Stomach (tissue), 8 donors: ENCODE measurements at regions not wholly inside any gene's neighbourhood (a gene's known extent, or its start where the extent isn't known, plus 50 kb on each side); places are given as distances from the start of the nearest gene placed in this dataset.

Source experiments
- DNase-seq, 2 donors: peaks; one replicate each; pipeline versions ENCODE4 v3.0.0 to v3.0.0-alpha.2; 2013 to 2019
- H3K27ac ChIP-seq, 5 donors: fragments of 200-600 bp in 4 of 5; sonication (generic) in 4 of 5; one replicate each; pipeline ENCODE4 v1.5.1; 2013 to 2019; ENCODE audit warnings: mild to moderate bottlenecking in 1 of 5, moderate library complexity in 1 of 5
- H3K27me3 ChIP-seq, 3 donors: fragments of 200-600 bp; sonication (generic); one replicate each; pipeline ENCODE4 v1.5.1; 2017 to 2019; ENCODE audit warnings: mixed run types in 1 of 3
- H3K36me3 ChIP-seq, 4 donors: fragments of 200-600 bp; sonication (generic); 1 replicate in 3 of 4; 2 replicates in 1 of 4; pipeline ENCODE4 v1.5.1; 2016 to 2019
- H3K4me1 ChIP-seq, 4 donors: fragments of 200-600 bp; sonication (generic); one replicate each; pipeline ENCODE4 v1.5.1; 2016 to 2019
- H3K4me3 ChIP-seq, 4 donors: fragments of 200-600 bp; sonication (generic) in 3 of 4; one replicate each; pipeline ENCODE4 v1.5.1; 2016 to 2019; ENCODE audit warnings: mild to moderate bottlenecking in 1 of 4
- H3K9me3 ChIP-seq, 4 donors: fragments of 200-600 bp; sonication (generic); one replicate each; pipeline ENCODE4 v1.5.1; 2016 to 2019
- CTCF ChIP-seq, 7 experiments: fragments of 450-650 bp in 4 of 7; fragments of 200-600 bp in 3 of 7; sonication (generic) in 3 of 7; IDR thresholded peaks; one replicate each; pipeline ENCODE4 v1.5.1; 2016 to 2019; ENCODE audit warnings: antibody characterized with exemption in 7 of 7, control low read depth in 2 of 7, mild to moderate bottlenecking in 1 of 7
- EP300 ChIP-seq: sonication (generic); formaldehyde crosslinking; IDR thresholded peaks from one replicate; pipeline ENCODE4 v1.6.1; 2017; ENCODE audit warnings: antibody characterized with exemption
- POLR2A ChIP-seq, 4 donors: fragments of 450-650 bp; IDR thresholded peaks; one replicate each; pipeline ENCODE4 v1.6.1; 2016; ENCODE audit warnings: antibody characterized with exemption in 4 of 4, control low read depth in 2 of 4, mild to moderate bottlenecking in 1 of 4, moderate library complexity in 1 of 4
- POLR2AphosphoS5 ChIP-seq, 3 donors: sonication (generic); formaldehyde crosslinking; IDR thresholded peaks; one replicate each; pipeline ENCODE4 v1.6.1; 2016; ENCODE audit warnings: antibody characterized with exemption in 3 of 3
- WGBS, 5 donors: extraction: QIAGEN DNeasy Blood & Tissue Kit in 3 of 5; methylation state at CpG; one replicate each; pipeline versions ENCODE4 v1.1.5 to v1.1.7; 2013 to 2018; 5-methylcytosine and 5-hydroxymethylcytosine counted together
- intact Hi-C: fragments of 100-400 bp; cut with DNase I; formaldehyde crosslinking; loops from one replicate; pipeline ENCODE4 v1.15.1; 2023; ENCODE audit warnings: low total_unique reads
- donor health status: healthy with polysubstance abuse.
- donor health status: Bipolar disorder and iron deficiency.
- donor health status: healthy.

- no peak for TF ChIP-seq CTCF (IDR thresholded peaks at IDR 0.05)
- TF ChIP-seq EP300 = no peak
- TF ChIP-seq POLR2A (IDR thresholded peaks at IDR 0.05) = no peak
- intact Hi-C loops = no loop called here
- Histone ChIP-seq H3K4me1 (no peaks in the 10 kb centered on the region), H3K9me3 (peaks cover 0 to 21% (median 16%) of the 10 kb centered on the region in 4 donors), H3K27me3 (no peaks in the 10 kb centered on the region), H3K36me3 (no peaks in the 10 kb centered on the region), H3K27ac (no peak overlapping the region), H3K4me3 (no peak overlapping the region)
- WGBS, 5 donors = 71 to 90% (median 84%) methylated on average over 1 of the region's 1 CpG; no CpG with 5 or more reads in 1 of the 5 donors
- no peak for DNase-seq
Measured at GRCh38 chr11:97409141-97409540, 1019.3 kb downstream of the JRKL start.

- Histone ChIP-seq H3K27ac (no peak overlapping the region), H3K4me3 (no peak overlapping the region), H3K27me3 (no peaks in the 10 kb centered on the region), H3K4me1 (no peaks in the 10 kb centered on the region), H3K36me3 (no peaks in the 10 kb centered on the region), H3K9me3 (peaks cover 0 to 8% (median 3%) of the 10 kb centered on the region in 4 donors)
- no peak for DNase-seq
- 46 to 66% (median 62%) methylated on average over 2 of the region's 2 CpGs for WGBS, 5 donors
- intact Hi-C loops = no loop called here
- no peak for TF ChIP-seq CTCF (IDR thresholded peaks at IDR 0.05)
- TF ChIP-seq POLR2A (IDR thresholded peaks at IDR 0.05) = no peak
- no peak for TF ChIP-seq EP300
- TF ChIP-seq POLR2AphosphoS5 (IDR thresholded peaks at IDR 0.05) = no peak
Measured at GRCh38 chr11:97414801-97415200, 1025.0 kb downstream of the JRKL start.

- DNase-seq = no peak
- intact Hi-C loops = no loop called here
- no peaks in the 10 kb centered on the region for H3K36me3 ChIP-seq
- no peaks in the 10 kb centered on the region for H3K27me3 ChIP-seq
- peaks cover 0 to 7% (median 0%) of the 10 kb centered on the region in 4 donors for H3K9me3 ChIP-seq
- H3K27ac ChIP-seq = no peak overlapping the region
- H3K4me1 ChIP-seq = no peaks in the 10 kb centered on the region
- no peak overlapping the region for H3K4me3 ChIP-seq
- TF ChIP-seq POLR2A (IDR thresholded peaks at IDR 0.05) (no peak), EP300 (no peak), POLR2AphosphoS5 (IDR thresholded peaks at IDR 0.05) (no peak), CTCF (IDR thresholded peaks at IDR 0.05) (no peak)
Measured at GRCh38 chr11:97419729-97420128, 1029.9 kb downstream of the JRKL start.

GRCh38 chr11:97428247-97428790 is 1038.5 kb downstream of the JRKL start:
- no peaks in the 10 kb centered on the region for H3K36me3 ChIP-seq
- no peaks in the 10 kb centered on the region for H3K9me3 ChIP-seq
- no peak for TF ChIP-seq EP300
- TF ChIP-seq CTCF (IDR thresholded peaks at IDR 0.05) = no peak
- no peak for TF ChIP-seq POLR2AphosphoS5 (IDR thresholded peaks at IDR 0.05)
- TF ChIP-seq POLR2A (IDR thresholded peaks at IDR 0.05) = no peak
- H3K27me3 ChIP-seq = no peaks in the 10 kb centered on the region
- H3K4me1 ChIP-seq = no peaks in the 10 kb centered on the region
- WGBS, 5 donors = 68 to 83% (median 77%) methylated on average over 2 of the region's 2 CpGs
- H3K27ac ChIP-seq = no peak overlapping the region
- intact Hi-C loops = no loop called here
- H3K4me3 ChIP-seq = no peak overlapping the region
- DNase-seq = no peak
